ENCODE measurements at regions not wholly inside any gene's neighbourhood (a gene's known extent, or its start where the extent isn't known, plus 50 kb on each side); places are given as distances from the start of the nearest gene placed in this dataset.
"Not testable (repeated sequence)": the region's sequence is repeated elsewhere in the genome, so short reads cannot be mapped to it uniquely, and the experiment has no call there.

DNA sequence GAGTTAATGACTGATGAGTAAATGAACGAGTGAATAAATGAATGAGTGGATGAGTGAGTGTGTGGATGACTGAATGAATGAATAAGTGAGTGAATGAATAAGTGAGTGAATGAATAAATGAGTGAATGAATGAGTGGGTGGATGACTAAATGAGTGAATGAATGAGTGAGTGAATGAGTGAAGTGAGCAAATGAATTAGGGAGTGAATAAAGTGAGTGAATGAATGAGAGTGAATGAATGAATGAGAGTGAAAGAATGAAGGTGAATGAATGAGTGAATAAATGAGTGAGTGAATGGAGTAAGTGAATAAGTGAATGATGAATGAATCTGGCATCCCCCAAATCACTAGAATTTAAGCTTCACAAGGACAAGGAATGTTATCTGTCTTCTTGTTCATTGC, 1253.0 kb downstream of the TYW1 start:
- no peak for ATAC-seq
- intact Hi-C loops (cut with DNase I) = no loop called here

DNA sequence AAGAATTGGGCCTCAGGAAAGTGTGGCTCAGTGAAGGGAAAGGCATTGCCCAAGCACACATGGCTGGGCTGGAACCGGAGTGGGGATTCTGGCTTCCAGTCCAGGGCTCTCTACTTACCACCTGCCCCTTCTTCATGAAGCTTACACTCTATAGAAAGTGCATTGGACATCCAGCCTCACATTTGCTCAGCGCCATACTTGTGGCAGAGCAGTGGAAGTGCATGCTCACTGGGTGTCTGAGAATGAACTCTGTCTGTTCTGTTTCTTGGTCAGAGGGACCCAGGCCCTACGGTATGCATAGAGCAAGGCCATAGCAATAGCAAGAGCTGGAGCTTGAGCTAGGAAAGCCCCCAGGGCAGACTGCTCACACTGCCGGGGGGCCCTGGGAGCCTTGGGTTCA, 1253.5 kb downstream of the TYW1 start:
- DNase-seq (no peak), ATAC-seq (no peak)
- TF ChIP-seq CTCF (IDR thresholded peaks at IDR 0.05) = no peak
- intact Hi-C loops (cut with DNase I) = no loop called here
- Histone ChIP-seq H3K4me3 (no peak overlapping the region), H3K4me1 (no peaks in the 10 kb centered on the region), H3K27me3 (ENCODE audit: low read depth) (no peaks in the 10 kb centered on the region), H3K27ac (no peak overlapping the region), H3K9me3 (no peaks in the 10 kb centered on the region), H3K36me3 (no peaks in the 10 kb centered on the region)

More for the DNA sequence above, 1253.0 kb downstream of the TYW1 start:
- no peaks in the 10 kb centered on the region for H3K36me3 ChIP-seq
- no peaks in the 10 kb centered on the region for H3K9me3 ChIP-seq
- no peak overlapping the region for H3K27ac ChIP-seq
- H3K4me1 ChIP-seq = no peaks in the 10 kb centered on the region
- H3K27me3 ChIP-seq (ENCODE audit: low read depth) = no peaks in the 10 kb centered on the region
- no peak overlapping the region for H3K4me3 ChIP-seq
- DNase-seq = no peak
- no peak for TF ChIP-seq CTCF (IDR thresholded peaks at IDR 0.05)

DNA sequence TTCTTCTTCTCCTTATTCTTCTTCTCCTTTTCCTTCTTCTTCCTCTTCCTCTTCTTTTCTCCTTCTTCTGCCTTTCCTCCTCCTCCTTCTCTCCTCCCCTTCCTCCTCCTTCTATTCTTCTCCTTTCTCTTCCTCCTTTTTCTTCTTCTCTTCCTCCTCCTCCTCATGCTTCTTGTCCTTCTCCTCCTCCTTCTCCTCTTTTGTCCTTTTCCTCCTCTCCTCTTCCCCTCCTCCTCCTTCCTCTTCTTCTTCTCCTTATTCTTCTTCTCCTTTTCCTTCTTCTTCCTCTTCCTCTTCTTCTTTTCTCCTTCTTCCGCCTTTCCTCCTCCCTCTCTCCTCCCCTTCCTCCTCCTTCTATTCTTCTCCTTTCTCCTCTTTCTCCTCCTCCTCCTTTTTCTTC, 1258.2 kb downstream of the TYW1 start:
- intact Hi-C loops (cut with DNase I); H3K4me3 ChIP-seq; H3K4me1 ChIP-seq; DNase-seq; ATAC-seq; H3K36me3 ChIP-seq; H3K27ac ChIP-seq; H3K27me3 ChIP-seq (ENCODE audit: low read depth); H3K9me3 ChIP-seq: not testable (repeated sequence)

GRCh38 chr7:68256295-68256694, 1259.7 kb downstream of the TYW1 start:
- Histone ChIP-seq H3K4me1 (no peaks in the 10 kb centered on the region), H3K27ac (no peak overlapping the region), H3K36me3 (no peaks in the 10 kb centered on the region), H3K4me3 (no peak overlapping the region), H3K9me3 (no peaks in the 10 kb centered on the region), H3K27me3 (ENCODE audit: low read depth) (no peaks in the 10 kb centered on the region)
- no peak for TF ChIP-seq CTCF (IDR thresholded peaks at IDR 0.05)
- DNase-seq (no peak), ATAC-seq (no peak)
- intact Hi-C loops (cut with DNase I) = no loop called here

- no peaks in the 10 kb centered on the region for H3K36me3 ChIP-seq
- no peaks in the 10 kb centered on the region for H3K4me1 ChIP-seq
- DNase-seq (no peak), ATAC-seq (no peak)
- no peak overlapping the region for H3K27ac ChIP-seq
- no peaks in the 10 kb centered on the region for H3K9me3 ChIP-seq
- no peak for TF ChIP-seq CTCF (IDR thresholded peaks at IDR 0.05)
- H3K27me3 ChIP-seq (ENCODE audit: low read depth) = no peaks in the 10 kb centered on the region
- no peak overlapping the region for H3K4me3 ChIP-seq
- intact Hi-C loops (cut with DNase I) = no loop called here
These were observed 1262.0 kb downstream of the TYW1 start for GRCh38 chr7:68258609-68259008.

DNA sequence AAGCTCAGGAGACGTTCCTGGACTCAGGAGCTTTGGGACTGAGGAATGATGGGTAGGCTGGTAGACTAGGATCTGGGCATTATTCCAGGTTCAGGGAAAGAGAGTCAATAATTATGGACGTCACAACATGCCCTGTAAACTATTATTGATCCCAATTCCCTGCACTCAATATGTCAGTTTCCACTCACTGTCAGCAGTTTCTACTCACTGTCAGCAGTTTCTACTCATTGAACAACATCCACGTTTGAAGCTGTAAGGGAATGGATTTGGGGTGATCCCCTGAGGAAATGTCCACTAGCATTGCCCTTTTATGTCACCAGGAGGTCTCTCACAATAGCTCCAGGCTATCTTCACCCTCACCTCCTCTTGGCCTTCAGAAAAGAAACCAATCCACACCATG, 1268.6 kb downstream of the TYW1 start:
- no peaks in the 10 kb centered on the region for H3K4me1 ChIP-seq
- ATAC-seq (no peak), DNase-seq (no peak)
- H3K36me3 ChIP-seq = no peaks in the 10 kb centered on the region
- intact Hi-C loops (cut with DNase I) = loop anchor here (10.0 kb wide), 1 partner anchor 670 kb away; no protein-coding TSS in a partner anchor
- TF ChIP-seq CTCF (IDR thresholded peaks at IDR 0.05) = no peak
- no peak overlapping the region for H3K27ac ChIP-seq
- H3K9me3 ChIP-seq = peaks cover 14% of the 10 kb centered on the region
- no peak overlapping the region for H3K4me3 ChIP-seq
- H3K27me3 ChIP-seq (ENCODE audit: low read depth) = no peaks in the 10 kb centered on the region

Data from lower lobe of right lung (tissue), 2 donors.